ENCODE measurements at regions not wholly inside any gene's neighbourhood (a gene's known extent, or its start where the extent isn't known, plus 50 kb on each side); places are given as distances from the start of the nearest gene placed in this dataset.

GRCh38 chr20:24816431-24816830 is 132.6 kb upstream of the CST7 start:
- no TSS peak for BruUV-seq (replicated peaks)
- Histone ChIP-seq H3K27ac (ENCODE audit: extremely low read depth, low read depth, low read length) (no peak overlapping the region), H4K20me1 (replicated peaks; ENCODE audit: control insufficient read depth, insufficient read depth, low read length) (no peaks in the 10 kb centered on the region), H3K9me1 (ENCODE audit: control insufficient read depth, insufficient read depth, low read length) (no peaks in the 10 kb centered on the region), H3K4me3 (no peak overlapping the region), H3K79me2 (ENCODE audit: control insufficient read depth, insufficient read depth, low read length) (no peaks in the 10 kb centered on the region), H3K4me2 (ENCODE audit: insufficient read depth, low read length) (no peak overlapping the region), H2AFZ (ENCODE audit: low read depth, low read length) (no peak overlapping the region), H3K9me3 (replicated peaks; ENCODE audit: control insufficient read depth, insufficient read depth, low read depth, low read length) (no peaks in the 10 kb centered on the region), H3K4me1 (replicated peaks in 1 of 2; ENCODE audit: control insufficient read depth in 2 of 2, insufficient read depth in 2 of 2, low read length in 2 of 2) (no peaks in the 10 kb centered on the region; a peak in 1 of 5 replicates), H3K27me3 (ENCODE audit: control insufficient read depth in 2 of 2, insufficient read depth in 2 of 2, low read length in 2 of 2) (peaks cover 0 to under 1% of the 10 kb centered on the region in 2 experiments; a peak in 2 of 5 replicates), H3K9ac (ENCODE audit: insufficient read depth in 1 of 2, low read depth in 2 of 2, low read length in 2 of 2) (no peak overlapping the region), H3K36me3 (ENCODE audit: control insufficient read depth, insufficient read depth, low read length) (no peaks in the 10 kb centered on the region)
- no peak for FAIRE-seq
- no peak for DNase-seq (ENCODE audit: extremely low read depth in 1 of 4, low spot score in 3 of 4)
- ChIA-PET CTCF (ENCODE audit: low intra/inter-chr PET ratio) (no interaction called here), POLR2A (no interaction called here)
- TF ChIP-seq GATA2 (CRISPR knock-in tag; IDR thresholded peaks at IDR 0.05) (no peak), ZNF134 (CRISPR knock-in tag; conservative IDR thresholded peaks at IDR 0.05) (no peak), SAFB (IDR thresholded peaks at IDR 0.05; ENCODE audit: borderline replicate concordance, low read depth, low read length) (no peak), NFIC (IDR thresholded peaks at IDR 0.05) (no peak)
- ATAC-seq = no peak
- WGBS (ENCODE audit: insufficient coverage, low coverage, missing lambda C conversion rate) = 0% methylated on average over 6 of the region's 6 CpGs
- intact Hi-C loops (cut with micrococcal nuclease) (no loop called here), in situ Hi-C loops (cut with MboI) (no loop called here)

- intact Hi-C loops (cut with micrococcal nuclease) (no loop called here), in situ Hi-C loops (cut with MboI) (no loop called here)
- H3K36me3 ChIP-seq (ENCODE audit: control insufficient read depth, insufficient read depth, low read length) = no peaks in the 10 kb centered on the region
- no peaks in the 10 kb centered on the region for H3K79me2 ChIP-seq (ENCODE audit: control insufficient read depth, insufficient read depth, low read length)
- POLR2A ChIA-PET = no interaction called here
- no peaks in the 10 kb centered on the region for H3K9me3 ChIP-seq (replicated peaks; ENCODE audit: control insufficient read depth, insufficient read depth, low read depth, low read length)
- no peaks in the 10 kb centered on the region for H3K9me1 ChIP-seq (ENCODE audit: control insufficient read depth, insufficient read depth, low read length)
- H4K20me1 ChIP-seq (replicated peaks; ENCODE audit: control insufficient read depth, insufficient read depth, low read length) = no peaks in the 10 kb centered on the region
- TF ChIP-seq, protein P1, sequence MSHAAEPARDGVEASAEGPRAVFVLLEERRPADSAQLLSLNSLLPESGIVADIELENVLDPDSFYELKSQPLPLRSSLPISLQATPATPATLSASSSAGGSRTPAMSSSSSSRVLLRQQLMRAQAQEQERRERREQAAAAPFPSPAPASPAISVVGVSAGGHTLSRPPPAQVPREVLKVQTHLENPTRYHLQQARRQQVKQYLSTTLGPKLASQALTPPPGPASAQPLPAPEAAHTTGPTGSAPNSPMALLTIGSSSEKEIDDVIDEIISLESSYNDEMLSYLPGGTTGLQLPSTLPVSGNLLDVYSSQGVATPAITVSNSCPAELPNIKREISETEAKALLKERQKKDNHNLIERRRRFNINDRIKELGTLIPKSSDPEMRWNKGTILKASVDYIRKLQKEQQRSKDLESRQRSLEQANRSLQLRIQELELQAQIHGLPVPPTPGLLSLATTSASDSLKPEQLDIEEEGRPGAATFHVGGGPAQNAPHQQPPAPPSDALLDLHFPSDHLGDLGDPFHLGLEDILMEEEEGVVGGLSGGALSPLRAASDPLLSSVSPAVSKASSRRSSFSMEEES (CRISPR knock-in tag; IDR thresholded peaks at IDR 0.05) = peak; percentile 67
- TF ChIP-seq FOXK1 (CRISPR knock-in tag; IDR thresholded peaks at IDR 0.05; ENCODE audit: borderline replicate concordance) = no peak
- TF ChIP-seq ZNF512 (tag; IDR thresholded peaks at IDR 0.05) = no peak
- no peak for TF ChIP-seq TEAD1 (CRISPR knock-in tag; IDR thresholded peaks at IDR 0.05)
- TF ChIP-seq ETV5 (CRISPR knock-in tag; IDR thresholded peaks at IDR 0.05; ENCODE audit: low read depth) = no peak
- TF ChIP-seq, protein P2, sequence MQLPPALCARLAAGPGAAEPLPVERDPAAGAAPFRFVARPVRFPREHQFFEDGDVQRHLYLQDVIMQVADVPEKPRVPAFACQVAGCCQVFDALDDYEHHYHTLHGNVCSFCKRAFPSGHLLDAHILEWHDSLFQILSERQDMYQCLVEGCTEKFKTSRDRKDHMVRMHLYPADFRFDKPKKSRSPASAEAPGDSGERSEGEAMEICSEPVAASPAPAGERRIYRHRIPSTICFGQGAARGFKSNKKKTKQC (CRISPR knock-in tag; IDR thresholded peaks at IDR 0.05) = no peak
- no peak for TF ChIP-seq TARDBP (IDR thresholded peaks at IDR 0.05)
- no TSS peak for BruUV-seq (replicated peaks)
- no peak overlapping the region for H3K9ac ChIP-seq (ENCODE audit: insufficient read depth in 1 of 2, low read depth in 2 of 2, low read length in 2 of 2)
- no peaks in the 10 kb centered on the region; a peak in 1 of 5 replicates for H3K4me1 ChIP-seq (replicated peaks in 1 of 2; ENCODE audit: control insufficient read depth in 2 of 2, insufficient read depth in 2 of 2, low read length in 2 of 2)
- H3K27ac ChIP-seq (ENCODE audit: extremely low read depth, low read depth, low read length) = no peak overlapping the region
- H2AFZ ChIP-seq (ENCODE audit: low read depth, low read length) = no peak overlapping the region
- FAIRE-seq = no peak
- no peak overlapping the region for H3K4me3 ChIP-seq
- H3K27me3 ChIP-seq (ENCODE audit: control insufficient read depth in 2 of 2, insufficient read depth in 2 of 2, low read length in 2 of 2) = peaks cover 0 to 5% of the 10 kb centered on the region in 2 experiments; a peak in 2 of 5 replicates
- no peak overlapping the region for H3K4me2 ChIP-seq (ENCODE audit: insufficient read depth, low read length)
- CTCF ChIA-PET (ENCODE audit: low intra/inter-chr PET ratio) = no interaction called here
- no peak for DNase-seq (ENCODE audit: extremely low read depth in 1 of 4, low spot score in 3 of 4)
- no peak for ATAC-seq
- WGBS (ENCODE audit: insufficient coverage, low coverage, missing lambda C conversion rate) = 0% methylated on average over 4 of the region's 4 CpGs
Measured at GRCh38 chr20:24816907-24817306, 132.2 kb upstream of the CST7 start.
